HG03175 (cell line): ENCODE measurements at regions not wholly inside any gene's neighbourhood (a gene's known extent, or its start where the extent isn't known, plus 50 kb on each side); places are given as distances from the start of the nearest gene placed in this dataset.

Experiments
- ATAC-seq: cut with Tn5 transposase; IDR thresholded peaks from one replicate; pipeline ENCODE4 v1.9.1; 2021; ENCODE audit warnings: mild to moderate bottlenecking, moderate library complexity; ENCODE audit not compliant: unreplicated experiment

GRCh38 chr10:55400075-55400849 is 599.2 kb upstream of the PCDH15 start:
- no peak for ATAC-seq

- no peak for ATAC-seq
These were observed 597.5 kb upstream of the PCDH15 start for GRCh38 chr10:55398497-55398882.

- no peak for ATAC-seq
These were observed 596.9 kb upstream of the PCDH15 start for GRCh38 chr10:55397777-55398496.

GRCh38 chr10:55378196-55378595 is 577.2 kb upstream of the PCDH15 start:
- no peak for ATAC-seq

GRCh38 chr10:55374917-55375316 is 573.9 kb upstream of the PCDH15 start:
- ATAC-seq: no peak

GRCh38 chr10:55374060-55374459 is 573.0 kb upstream of the PCDH15 start:
- no peak for ATAC-seq

GRCh38 chr10:55369670-55370420 is 568.8 kb upstream of the PCDH15 start:
- ATAC-seq: no peak

- ATAC-seq: no peak
These were observed 567.4 kb upstream of the PCDH15 start for GRCh38 chr10:55368467-55368866.

- no peak for ATAC-seq
These were observed 566.5 kb upstream of the PCDH15 start for GRCh38 chr10:55367555-55367954.

- ATAC-seq: no peak
These were observed 557.5 kb upstream of the PCDH15 start for GRCh38 chr10:55358539-55358938.

- no peak for ATAC-seq
These were observed 552.4 kb upstream of the PCDH15 start for GRCh38 chr10:55353414-55353813.

GRCh38 chr10:55351431-55351830 is 550.4 kb upstream of the PCDH15 start:
- no peak for ATAC-seq

- ATAC-seq: no peak
These were observed 547.5 kb upstream of the PCDH15 start for GRCh38 chr10:55348534-55348933.

GRCh38 chr10:55330486-55330885 is 529.5 kb upstream of the PCDH15 start:
- no peak for ATAC-seq

- no peak for ATAC-seq
These were observed 528.8 kb upstream of the PCDH15 start for GRCh38 chr10:55329796-55330195.

- ATAC-seq: no peak
These were observed 519.2 kb upstream of the PCDH15 start for GRCh38 chr10:55320187-55320700.

GRCh38 chr10:55311848-55312635 is 511.0 kb upstream of the PCDH15 start:
- ATAC-seq: no peak

GRCh38 chr10:55310143-55310542 is 509.1 kb upstream of the PCDH15 start:
- no peak for ATAC-seq

- no peak for ATAC-seq
These were observed 504.3 kb upstream of the PCDH15 start for GRCh38 chr10:55305285-55305684.

- ATAC-seq: no peak
These were observed 486.3 kb upstream of the PCDH15 start for GRCh38 chr10:55287346-55287745.

- ATAC-seq: no peak
These were observed 482.0 kb upstream of the PCDH15 start for GRCh38 chr10:55283031-55283430.
